ENCODE measurements at regions not wholly inside any gene's neighbourhood (a gene's known extent, or its start where the extent isn't known, plus 50 kb on each side); places are given as distances from the start of the nearest gene placed in this dataset.
"Not testable (repeated sequence)": the region's sequence is repeated elsewhere in the genome, so short reads cannot be mapped to it uniquely, and the experiment has no call there.

DNA sequence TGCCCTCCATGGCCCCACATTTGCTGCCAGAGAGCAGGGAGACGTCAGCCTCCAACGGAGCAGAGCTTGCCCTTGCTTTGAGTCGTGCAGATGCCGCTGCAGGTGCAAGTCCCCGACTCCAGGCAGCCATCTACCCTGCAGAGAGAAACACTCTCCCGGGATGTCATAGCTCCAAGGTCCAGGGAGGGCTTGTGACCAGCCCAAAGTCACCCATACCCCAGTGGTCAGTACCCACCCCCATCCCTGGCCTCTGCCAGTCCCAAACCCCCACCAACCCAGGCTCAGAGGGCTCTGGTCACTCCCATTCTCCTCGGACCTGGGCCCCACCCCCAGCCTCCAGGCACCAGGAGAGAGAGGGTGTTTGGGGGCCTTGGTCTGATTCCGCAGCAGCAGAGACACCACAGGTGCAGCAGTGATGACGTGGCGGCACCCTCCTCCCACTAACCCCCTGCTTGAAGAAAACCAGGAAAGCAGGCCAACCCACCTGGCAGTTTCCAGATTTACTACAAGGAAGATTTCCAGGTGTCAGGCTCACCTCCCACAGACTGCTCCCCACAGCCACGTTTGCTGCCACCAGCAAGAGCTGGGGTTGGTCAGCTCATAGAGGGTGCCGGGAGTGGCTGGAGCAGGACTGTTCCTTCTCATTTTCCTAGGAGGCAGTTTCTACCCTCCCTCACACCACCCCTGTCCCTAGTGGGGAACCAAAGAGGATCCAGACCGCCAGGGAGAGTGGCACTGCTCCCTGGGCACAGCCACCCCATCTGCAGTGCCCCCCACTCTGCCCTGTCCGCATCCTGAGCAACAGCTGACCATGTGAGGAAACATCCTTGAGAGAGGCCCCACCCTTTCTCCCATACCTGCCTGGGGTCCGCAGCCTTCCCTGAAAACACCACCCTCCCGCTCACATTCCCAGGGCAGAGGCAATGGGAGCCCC lies 132.4 kb downstream of the TNFRSF13B start:
- DNase-seq, result not testable (repeated sequence)

DNA sequence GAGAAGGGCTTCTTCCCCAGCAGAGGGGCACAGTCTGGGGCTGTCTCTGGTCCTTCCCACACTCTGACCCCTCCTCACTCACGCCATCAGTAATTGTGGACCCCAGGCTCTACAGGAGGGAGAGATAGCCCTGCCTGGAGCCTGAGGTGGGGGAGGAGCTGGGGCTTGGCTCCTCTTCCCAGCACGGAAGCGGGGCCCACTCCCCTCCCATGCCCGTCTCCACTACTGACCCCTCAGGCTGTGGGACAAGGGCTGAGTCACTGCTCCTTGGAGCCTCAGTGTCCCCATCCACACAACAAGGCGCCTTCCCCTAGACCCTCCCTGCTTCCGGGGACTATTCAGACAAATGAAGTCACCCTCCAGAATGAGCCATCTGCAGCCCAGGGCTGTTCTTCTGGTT lies 133.1 kb downstream of the TNFRSF13B start:
- not testable (repeated sequence) for DNase-seq

DNA sequence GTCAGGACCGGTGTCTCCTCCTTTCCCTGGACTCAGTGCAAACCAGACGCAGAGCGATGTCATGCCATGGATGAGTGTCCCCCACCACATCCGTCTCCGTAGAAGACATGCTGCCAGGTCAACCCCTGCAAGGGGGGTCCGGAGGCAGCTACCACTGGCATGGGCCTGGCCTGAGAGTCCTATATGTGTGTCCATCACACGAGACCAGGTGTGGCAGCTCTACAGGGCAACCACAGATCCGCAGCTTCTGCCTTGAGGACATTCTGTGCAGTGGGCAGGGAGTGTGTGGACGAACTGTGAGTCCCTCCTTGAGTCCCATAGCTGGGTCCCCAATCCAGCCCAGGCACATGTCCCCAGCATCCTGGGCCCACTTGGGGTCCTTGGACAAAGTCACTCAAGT lies 133.6 kb downstream of the TNFRSF13B start:
- DNase-seq, result not testable (repeated sequence)

DNA sequence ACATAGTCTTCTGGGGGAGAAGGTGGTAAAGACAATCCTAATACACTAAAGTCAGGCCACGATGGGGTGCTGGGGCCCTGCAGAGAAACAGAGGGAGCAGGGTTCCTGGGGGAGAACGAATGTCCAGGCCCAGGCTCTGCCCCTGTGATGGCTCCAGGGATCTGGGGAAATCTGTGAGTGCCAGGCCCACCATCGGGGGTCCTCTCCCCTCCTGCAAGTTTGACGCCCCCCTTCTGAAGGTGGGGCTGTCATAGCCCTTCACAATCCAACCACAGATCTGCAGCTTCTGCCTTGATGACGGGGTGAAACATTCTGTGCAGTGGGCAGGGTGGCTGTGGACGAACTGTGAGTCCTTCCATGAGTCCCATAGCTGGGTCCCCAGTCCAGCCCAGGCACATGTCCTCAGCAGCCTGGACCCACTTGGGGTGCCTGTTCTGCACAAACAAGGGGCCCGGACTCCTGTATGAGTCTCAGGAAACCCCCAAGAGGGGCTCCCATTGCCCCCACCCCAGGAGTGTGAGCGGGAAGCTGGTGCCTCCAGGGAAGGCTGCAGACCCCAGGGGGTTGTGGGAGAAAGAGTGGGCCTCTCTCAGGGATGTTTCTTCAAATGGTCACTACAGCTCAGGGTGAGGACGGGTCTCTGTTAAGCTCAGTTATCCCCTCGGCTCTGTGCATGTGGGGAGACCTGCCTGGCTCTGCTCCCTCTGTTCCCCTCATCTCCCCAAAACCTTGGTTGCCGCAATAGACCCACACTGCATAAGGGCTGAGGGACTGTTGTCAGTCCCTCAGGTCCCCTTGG lies 134.3 kb downstream of the TNFRSF13B start:
- not testable (repeated sequence) for DNase-seq

DNA sequence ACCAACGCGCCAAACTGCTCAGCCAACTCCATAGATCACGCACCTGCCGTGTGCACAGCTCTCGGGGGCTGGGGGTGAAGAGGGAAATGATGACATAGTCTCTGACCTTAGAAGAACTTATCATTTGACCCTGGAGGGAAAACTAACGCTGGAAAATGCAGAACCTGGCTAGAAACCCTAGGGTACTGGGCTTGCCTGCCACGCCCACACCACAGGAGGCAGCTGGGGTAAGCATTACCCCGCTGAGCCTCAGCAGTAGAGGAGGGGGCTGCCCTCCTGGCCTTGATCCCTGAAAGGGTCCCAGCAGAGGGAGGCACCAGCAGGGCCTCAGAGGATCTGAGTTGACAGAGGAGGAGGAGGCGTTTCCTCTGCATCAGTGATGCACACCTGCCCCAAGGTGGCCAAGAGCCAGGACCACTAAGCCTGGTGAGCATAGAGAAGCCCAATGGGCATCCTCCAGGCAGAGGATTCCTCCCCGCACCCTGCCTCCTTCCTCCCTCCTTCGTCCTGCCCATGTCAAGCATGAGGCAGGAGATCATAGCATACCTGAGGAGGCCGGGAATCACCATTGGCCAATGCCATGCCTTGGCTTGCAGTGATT lies 135.5 kb downstream of the TNFRSF13B start:
- DNase-seq, result not testable (repeated sequence)

DNA sequence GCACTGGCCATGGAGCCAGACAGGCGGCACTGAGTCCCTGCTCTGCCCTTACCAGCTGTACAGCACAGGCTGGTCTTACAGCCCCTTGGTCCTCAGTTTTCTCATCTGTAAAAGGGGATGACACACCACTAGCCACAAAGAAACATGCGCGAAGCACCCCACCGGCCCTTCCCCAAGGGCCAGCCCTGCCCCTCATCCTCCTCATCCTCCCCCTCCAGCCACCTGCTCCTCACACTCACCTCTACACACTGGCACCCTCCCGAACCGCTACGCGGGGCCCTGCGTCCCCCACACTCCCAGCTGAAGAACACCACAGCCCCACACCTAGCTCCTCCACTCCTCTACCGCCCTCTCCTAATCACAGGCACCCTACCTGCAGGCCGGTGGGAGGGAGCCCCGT lies 138.4 kb downstream of the TNFRSF13B start:
- DNase-seq, result not testable (repeated sequence)

DNA sequence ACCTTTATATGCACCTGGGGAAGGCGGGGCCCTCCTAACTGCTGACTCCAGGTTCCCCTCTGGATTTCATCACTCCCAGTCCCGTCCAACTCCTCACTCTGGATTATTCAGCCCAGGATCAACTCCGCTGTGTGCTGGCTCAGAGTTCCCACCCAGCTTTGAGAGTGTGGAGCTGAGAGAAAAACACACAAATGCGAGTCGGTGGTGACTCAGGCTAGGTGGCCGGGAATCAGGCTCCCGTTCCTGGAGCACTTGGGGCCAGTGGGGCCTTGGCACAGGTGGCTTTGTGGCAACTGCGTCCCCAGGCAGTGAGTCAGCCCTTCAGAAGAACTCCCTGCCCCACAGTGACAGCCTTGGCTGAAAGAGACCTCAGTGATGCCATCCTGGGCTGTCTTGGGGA lies 139.1 kb downstream of the TNFRSF13B start:
- DNase-seq, result not testable (repeated sequence)

DNA sequence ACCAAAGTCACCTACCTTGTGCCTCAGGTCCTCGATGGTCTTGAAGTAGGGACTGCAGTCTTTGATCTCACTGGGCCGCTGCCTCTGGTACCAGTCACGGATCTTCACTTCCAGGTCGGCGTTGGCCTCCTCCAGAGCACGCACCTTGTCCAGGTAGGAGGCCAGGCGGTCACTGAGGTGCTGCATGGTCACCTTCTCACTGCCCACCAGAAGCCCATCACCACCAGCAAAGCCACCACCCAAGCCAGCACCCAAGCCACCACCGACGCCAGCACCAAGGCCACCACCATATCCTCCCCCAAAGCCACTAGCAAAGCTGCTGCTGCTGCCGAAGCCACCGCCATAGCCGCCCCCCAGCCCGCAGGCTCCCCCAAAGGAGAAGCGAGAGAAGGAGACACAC lies 139.7 kb downstream of the TNFRSF13B start:
- DNase-seq, result not testable (repeated sequence)

DNA sequence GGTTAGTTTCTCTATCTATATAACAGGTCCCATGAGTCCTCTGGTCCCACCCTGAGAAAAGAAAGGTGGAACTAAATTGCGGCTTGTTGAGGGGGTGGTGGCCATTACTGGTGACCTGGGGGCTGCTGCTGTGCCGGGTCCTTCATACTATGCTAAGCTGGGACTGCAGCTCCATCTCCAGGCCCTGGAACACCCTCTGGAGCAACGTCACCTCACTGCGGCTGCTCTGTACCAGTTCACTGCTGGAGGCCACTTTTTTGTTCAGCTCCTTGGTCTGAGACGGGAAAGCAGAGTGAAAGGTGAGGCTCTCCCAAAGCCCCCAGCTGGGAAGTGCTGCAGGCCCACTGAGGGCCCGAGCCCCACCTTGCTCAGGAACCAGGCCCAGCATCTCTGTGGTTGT lies 140.7 kb downstream of the CCDC144A start:
- DNase-seq, result not testable (repeated sequence)

DNA sequence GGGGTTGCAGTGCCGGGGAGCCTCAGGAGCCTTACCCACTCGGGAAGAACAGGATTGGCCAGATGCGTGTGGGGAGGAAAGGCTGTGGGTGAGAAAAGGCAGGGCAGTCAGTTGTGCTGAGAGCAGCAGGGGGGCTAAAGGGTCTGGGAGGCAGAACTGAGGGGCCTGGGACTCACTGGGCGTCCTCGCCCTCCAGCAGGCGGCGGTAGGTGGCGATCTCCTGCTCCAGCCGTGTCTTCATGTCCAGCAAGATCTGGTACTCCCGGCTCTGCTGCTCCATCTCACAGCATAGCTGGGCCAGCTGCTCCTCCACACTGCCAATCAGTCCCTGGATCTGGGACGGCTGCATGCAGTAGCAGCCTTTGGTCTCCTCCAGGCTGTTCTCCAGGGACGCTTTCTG lies 140.2 kb downstream of the CCDC144A start:
- DNase-seq, result not testable (repeated sequence)

Measured in NCI-H1930 (cell line).